Thyroid gland (tissue), 4 donors: ENCODE measurements at regions not wholly inside any gene's neighbourhood (a gene's known extent, or its start where the extent isn't known, plus 50 kb on each side); places are given as distances from the start of the nearest gene placed in this dataset.

Experiments
- POLR2A ChIP-seq, 2 donors: fragments of 450-650 bp; IDR thresholded peaks; one replicate each; pipeline ENCODE4 v1.6.1; 2017; ENCODE audit warnings: antibody characterized with exemption in 2 of 2, mild to moderate bottlenecking in 2 of 2, moderate library complexity in 1 of 2
- TF ChIP-seq, protein P1 (sequence below), 6 experiments: fragments of 200-600 bp in 3 of 6; fragments of 450-650 bp in 3 of 6; sonication (generic) in 3 of 6; IDR thresholded peaks; one replicate each; pipeline ENCODE4 v1.5.1; 2016 to 2019; ENCODE audit warnings: antibody characterized with exemption in 6 of 6, mild to moderate bottlenecking in 2 of 6, inconsistent platforms in 1 of 6, moderate library complexity in 1 of 6

DNA sequence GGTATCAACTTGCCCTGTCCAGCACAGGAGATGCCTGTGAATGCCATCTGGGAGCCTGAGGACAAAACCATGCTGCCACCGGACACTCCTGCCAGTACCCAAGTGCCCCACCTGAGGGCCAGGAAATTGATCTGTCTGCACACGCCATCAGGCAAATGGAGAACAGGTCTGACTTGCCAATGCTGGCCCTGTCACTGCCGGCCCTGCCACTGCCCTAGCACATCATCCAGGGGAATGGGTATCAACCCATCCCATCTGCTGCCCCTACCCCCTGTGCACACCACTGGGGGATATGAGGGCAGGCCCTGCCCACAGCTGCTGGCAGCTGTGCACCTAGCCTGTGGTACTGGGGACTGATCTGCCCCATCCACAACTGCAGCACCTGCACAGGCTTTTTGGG lies 1081.6 kb upstream of the EYS start:
- TF ChIP-seq, protein P1, sequence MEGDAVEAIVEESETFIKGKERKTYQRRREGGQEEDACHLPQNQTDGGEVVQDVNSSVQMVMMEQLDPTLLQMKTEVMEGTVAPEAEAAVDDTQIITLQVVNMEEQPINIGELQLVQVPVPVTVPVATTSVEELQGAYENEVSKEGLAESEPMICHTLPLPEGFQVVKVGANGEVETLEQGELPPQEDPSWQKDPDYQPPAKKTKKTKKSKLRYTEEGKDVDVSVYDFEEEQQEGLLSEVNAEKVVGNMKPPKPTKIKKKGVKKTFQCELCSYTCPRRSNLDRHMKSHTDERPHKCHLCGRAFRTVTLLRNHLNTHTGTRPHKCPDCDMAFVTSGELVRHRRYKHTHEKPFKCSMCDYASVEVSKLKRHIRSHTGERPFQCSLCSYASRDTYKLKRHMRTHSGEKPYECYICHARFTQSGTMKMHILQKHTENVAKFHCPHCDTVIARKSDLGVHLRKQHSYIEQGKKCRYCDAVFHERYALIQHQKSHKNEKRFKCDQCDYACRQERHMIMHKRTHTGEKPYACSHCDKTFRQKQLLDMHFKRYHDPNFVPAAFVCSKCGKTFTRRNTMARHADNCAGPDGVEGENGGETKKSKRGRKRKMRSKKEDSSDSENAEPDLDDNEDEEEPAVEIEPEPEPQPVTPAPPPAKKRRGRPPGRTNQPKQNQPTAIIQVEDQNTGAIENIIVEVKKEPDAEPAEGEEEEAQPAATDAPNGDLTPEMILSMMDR (IDR thresholded peaks at IDR 0.05) = no peak
- TF ChIP-seq POLR2A (IDR thresholded peaks at IDR 0.05) = no peak
